Adrenal gland (tissue), 5 donors: ENCODE measurements at regions not wholly inside any gene's neighbourhood (a gene's known extent, or its start where the extent isn't known, plus 50 kb on each side); places are given as distances from the start of the nearest gene placed in this dataset.

Source experiments
- CTCF ChIP-seq, 6 experiments: fragments of 450-650 bp in 4 of 6; fragments of 200-600 bp in 2 of 6; sonication (generic) in 1 of 6; IDR thresholded peaks; 1 replicate in 5 of 6; 2 replicates in 1 of 6; pipeline versions ENCODE4 v1.5.1 to v1.8.0; 2016 to 2021; ENCODE audit warnings: antibody characterized with exemption in 6 of 6, mild to moderate bottlenecking in 2 of 6, moderate library complexity in 1 of 6
- POLR2A ChIP-seq, 2 donors: fragments of 450-650 bp; IDR thresholded peaks; one replicate each; pipeline ENCODE4 v1.6.1; 2017; ENCODE audit warnings: antibody characterized with exemption in 2 of 2, mild to moderate bottlenecking in 2 of 2, moderate library complexity in 1 of 2
- donor health status: DM: no; HTN: no; CAD: no.

- TF ChIP-seq CTCF (IDR thresholded peaks at IDR 0.05) (no peak), POLR2A (IDR thresholded peaks at IDR 0.05) (no peak)
Observed at GRCh38 chr11:38274031-38274430, 1676.0 kb upstream of the RAG2 start.
